Breast epithelium (tissue), 4 donors: ENCODE measurements at regions not wholly inside any gene's neighbourhood (a gene's known extent, or its start where the extent isn't known, plus 50 kb on each side); places are given as distances from the start of the nearest gene placed in this dataset.

ENCODE experiments used
- DNase-seq, 2 donors: peaks; one replicate each; pipeline ENCODE4 v3.0.0-alpha.2; 2019; ENCODE audit warnings: low spot score in 2 of 2
- H3K27ac ChIP-seq, 2 donors: fragments of 200-600 bp; sonication (generic) in 1 of 2; one replicate each; pipeline ENCODE4 v1.5.1; 2016 to 2019; ENCODE audit warnings: mild to moderate bottlenecking in 1 of 2
- H3K27me3 ChIP-seq, 2 donors: fragments of 200-600 bp; sonication (generic) in 1 of 2; one replicate each; pipeline versions ENCODE4 v1.5.1 to v1.6.0; 2017 to 2019; ENCODE audit warnings: control low read depth in 1 of 2, mild to moderate bottlenecking in 1 of 2
- H3K36me3 ChIP-seq: fragments of 200-600 bp; one replicate; pipeline ENCODE4 v1.5.1; 2019
- H3K4me1 ChIP-seq, 2 donors: fragments of 200-600 bp; sonication (generic); one replicate each; pipeline ENCODE4 v1.5.1; 2016 to 2019; ENCODE audit warnings: control low read depth in 1 of 2
- H3K4me3 ChIP-seq, 3 donors: fragments of 200-600 bp; sonication (generic); 1 replicate in 2 of 3; 2 replicates in 1 of 3; pipeline ENCODE4 v1.5.1; 2016 to 2019; ENCODE audit warnings: mild to moderate bottlenecking in 3 of 3, moderate library complexity in 2 of 3
- H3K9me3 ChIP-seq, 2 donors: fragments of 200-600 bp; sonication (generic) in 1 of 2; one replicate each; pipeline ENCODE4 v1.5.1; 2016 to 2019; ENCODE audit warnings: control low read depth in 1 of 2
- CTCF ChIP-seq, 3 donors: fragments of 450-650 bp; IDR thresholded peaks; one replicate each; pipeline ENCODE4 v1.5.1; 2016 to 2017; ENCODE audit warnings: antibody characterized with exemption in 3 of 3, mild to moderate bottlenecking in 3 of 3, moderate library complexity in 3 of 3
- POLR2A ChIP-seq: fragments of 450-650 bp; IDR thresholded peaks from one replicate; pipeline ENCODE4 v1.6.1; 2016; ENCODE audit warnings: antibody characterized with exemption, mild to moderate bottlenecking, moderate library complexity
- POLR2AphosphoS5 ChIP-seq, 3 donors: sonication (generic); formaldehyde crosslinking; IDR thresholded peaks; one replicate each; pipeline ENCODE4 v1.6.1; 2017; ENCODE audit warnings: antibody characterized with exemption in 3 of 3
- intact Hi-C: fragments of 100-400 bp; cut with DNase I; formaldehyde crosslinking; loops from one replicate; pipeline ENCODE4 v1.15.1; 2023; ENCODE audit warnings: low total_unique reads

GRCh38 chr6:76776876-76777275, 686.4 kb downstream of the HTR1B start:
- Histone ChIP-seq H3K27me3 (no peaks in the 10 kb centered on the region), H3K9me3 (no peaks in the 10 kb centered on the region), H3K4me3 (no peak overlapping the region), H3K27ac (no peak overlapping the region), H3K36me3 (no peaks in the 10 kb centered on the region), H3K4me1 (no peaks in the 10 kb centered on the region)
- intact Hi-C loops = no loop called here
- DNase-seq = no peak
- TF ChIP-seq POLR2A = no peak

- no peak overlapping the region for H3K27ac ChIP-seq
- no peaks in the 10 kb centered on the region for H3K9me3 ChIP-seq
- H3K4me1 ChIP-seq = no peaks in the 10 kb centered on the region
- no peaks in the 10 kb centered on the region for H3K27me3 ChIP-seq
- H3K36me3 ChIP-seq = no peaks in the 10 kb centered on the region
- no peak overlapping the region for H3K4me3 ChIP-seq
- intact Hi-C loops = no loop called here
- DNase-seq = no peak
- TF ChIP-seq POLR2AphosphoS5 (IDR thresholded peaks at IDR 0.05) (no peak), CTCF (IDR thresholded peaks at IDR 0.05) (no peak), POLR2A (no peak)
These were observed 688.4 kb downstream of the HTR1B start for GRCh38 chr6:76774781-76775384.

- no peak overlapping the region for H3K4me3 ChIP-seq
- TF ChIP-seq CTCF (IDR thresholded peaks at IDR 0.05) = no peak
- no peak for TF ChIP-seq POLR2A
- no peak for TF ChIP-seq POLR2AphosphoS5 (IDR thresholded peaks at IDR 0.05)
- H3K36me3 ChIP-seq = no peaks in the 10 kb centered on the region
- no peak overlapping the region for H3K27ac ChIP-seq
- DNase-seq = no peak
- intact Hi-C loops = no loop called here
- no peaks in the 10 kb centered on the region for H3K27me3 ChIP-seq
- no peaks in the 10 kb centered on the region for H3K9me3 ChIP-seq
- H3K4me1 ChIP-seq = no peaks in the 10 kb centered on the region
These were observed 690.3 kb downstream of the HTR1B start for GRCh38 chr6:76772951-76773350.

- peak; percentile 24 to 68 for DNase-seq
- no peak for TF ChIP-seq POLR2AphosphoS5 (IDR thresholded peaks at IDR 0.05)
- TF ChIP-seq POLR2A = no peak
- no peak for TF ChIP-seq CTCF (IDR thresholded peaks at IDR 0.05)
These were observed 692.1 kb downstream of the HTR1B start for GRCh38 chr6:76771059-76771634.

GRCh38 chr6:76770281-76770680, 693.0 kb downstream of the HTR1B start:
- no peaks in the 10 kb centered on the region for H3K27me3 ChIP-seq
- intact Hi-C loops = no loop called here
- H3K36me3 ChIP-seq = no peaks in the 10 kb centered on the region
- no peak overlapping the region for H3K4me3 ChIP-seq
- H3K4me1 ChIP-seq = no peaks in the 10 kb centered on the region
- H3K9me3 ChIP-seq = no peaks in the 10 kb centered on the region
- H3K27ac ChIP-seq = no peak overlapping the region
- no peak for DNase-seq
- TF ChIP-seq CTCF (IDR thresholded peaks at IDR 0.05) = no peak
- TF ChIP-seq POLR2A = no peak
- TF ChIP-seq POLR2AphosphoS5 (IDR thresholded peaks at IDR 0.05) = no peak

More at GRCh38 chr6:76771059-76771634, 692.1 kb downstream of the HTR1B start:
- Histone ChIP-seq H3K27ac (no peak overlapping the region), H3K4me3 (no peak overlapping the region), H3K4me1 (no peaks in the 10 kb centered on the region), H3K27me3 (no peaks in the 10 kb centered on the region), H3K36me3 (no peaks in the 10 kb centered on the region), H3K9me3 (no peaks in the 10 kb centered on the region)
- intact Hi-C loops = no loop called here
